Liver (tissue), 8 donors: ENCODE measurements at regions not wholly inside any gene's neighbourhood (a gene's known extent, or its start where the extent isn't known, plus 50 kb on each side); places are given as distances from the start of the nearest gene placed in this dataset.

Source experiments
- DNase-seq: peaks from one replicate; pipeline ENCODE4 v3.0.0-alpha.2; 2017; ENCODE audit warnings: low spot score
- H3K27ac ChIP-seq, 2 donors: one replicate each; pipeline ENCODE4 v1.7.0; 2013; ENCODE audit warnings: inconsistent platforms in 2 of 2, low read length in 2 of 2, control low read depth in 1 of 2, low read depth in 1 of 2, mild to moderate bottlenecking in 1 of 2
- H3K27me3 ChIP-seq, 4 donors: one replicate each; pipeline versions ENCODE4 v1.6.1 to v1.7.0; 2013; ENCODE audit warnings: low read length in 3 of 4, inconsistent platforms in 1 of 4, mild to moderate bottlenecking in 1 of 4, moderate library complexity in 1 of 4; ENCODE audit not compliant: control insufficient read depth in 4 of 4, insufficient read depth in 4 of 4
- H3K36me3 ChIP-seq, 4 donors: one replicate each; pipeline versions ENCODE4 v1.6.1 to v1.7.0; 2013; ENCODE audit warnings: low read length in 3 of 4, mild to moderate bottlenecking in 3 of 4, low read depth in 1 of 4, moderate library complexity in 1 of 4; ENCODE audit not compliant: control insufficient read depth in 4 of 4, insufficient read depth in 3 of 4
- H3K4me1 ChIP-seq, 4 donors: one replicate each; pipeline versions ENCODE4 v1.6.1 to v1.7.0; 2013; ENCODE audit warnings: low read length in 3 of 4, mild to moderate bottlenecking in 3 of 4, moderate library complexity in 1 of 4; ENCODE audit not compliant: control insufficient read depth in 4 of 4, insufficient read depth in 4 of 4
- H3K4me3 ChIP-seq, 3 donors: one replicate each; pipeline versions ENCODE4 v1.6.1 to v1.7.0; 2013; ENCODE audit warnings: low read length in 3 of 3, control low read depth in 1 of 3, low read depth in 1 of 3, mild to moderate bottlenecking in 1 of 3
- H3K9ac ChIP-seq, 2 donors: one replicate each; pipeline ENCODE4 v1.7.0; 2013; ENCODE audit warnings: low read length in 2 of 2, mild to moderate bottlenecking in 2 of 2, moderate library complexity in 2 of 2, control low read depth in 1 of 2, low read depth in 1 of 2
- H3K9me3 ChIP-seq, 4 donors: one replicate each; pipeline versions ENCODE4 v1.6.1 to v1.7.0; 2013; ENCODE audit warnings: low read length in 3 of 4; ENCODE audit not compliant: control insufficient read depth in 4 of 4
- EGR1 ChIP-seq, 2 donors: IDR thresholded peaks; 2 replicates each; pipeline ENCODE4 v1.6.1; 2016 to 2018; ENCODE audit warnings: antibody characterized with exemption in 2 of 2, low read depth in 2 of 2
- FOXA1 ChIP-seq: IDR thresholded peaks from 2 replicates; pipeline ENCODE4 v1.6.1; 2016; ENCODE audit warnings: antibody characterized with exemption
- FOXA2 ChIP-seq: IDR thresholded peaks from 2 replicates; pipeline ENCODE4 v1.6.1; 2016; ENCODE audit warnings: antibody characterized with exemption
- GABPA ChIP-seq, 2 donors: IDR thresholded peaks in 1 of 2; conservative IDR thresholded peaks in 1 of 2; 2 replicates each; pipeline ENCODE4 v1.6.1; 2016; ENCODE audit warnings: antibody characterized with exemption in 2 of 2, mild to moderate bottlenecking in 1 of 2, moderate library complexity in 1 of 2
- HNF4A ChIP-seq, 2 donors: conservative IDR thresholded peaks; 2 replicates each; pipeline ENCODE4 v1.6.1; 2016; ENCODE audit warnings: antibody characterized with exemption in 2 of 2, mild to moderate bottlenecking in 2 of 2
- HNF4G ChIP-seq: IDR thresholded peaks from 2 replicates; pipeline ENCODE4 v1.6.1; 2016; ENCODE audit warnings: antibody characterized with exemption
- JUND ChIP-seq, 2 donors: IDR thresholded peaks; 2 replicates each; pipeline ENCODE4 v1.6.1; 2016; ENCODE audit warnings: antibody characterized with exemption in 2 of 2
- RAD21 ChIP-seq, 2 donors: IDR thresholded peaks; 2 replicates each; pipeline ENCODE4 v1.6.1; 2016; ENCODE audit warnings: antibody characterized with exemption in 2 of 2, mild to moderate bottlenecking in 2 of 2
- RXRA ChIP-seq, 2 donors: IDR thresholded peaks; 2 replicates each; pipeline ENCODE4 v1.6.1; 2017 to 2018; ENCODE audit warnings: antibody characterized with exemption in 2 of 2, mild to moderate bottlenecking in 1 of 2
- TAF1 ChIP-seq: conservative IDR thresholded peaks from 2 replicates; pipeline ENCODE4 v1.6.1; 2016; ENCODE audit warnings: antibody characterized with exemption, mild to moderate bottlenecking
- YY1 ChIP-seq: IDR thresholded peaks from 2 replicates; pipeline ENCODE4 v1.6.1; 2016; ENCODE audit warnings: antibody characterized with exemption, mild to moderate bottlenecking
- WGBS: extraction: QIAGEN DNeasy Blood & Tissue Kit; methylation state at CpG from one replicate; pipeline ENCODE4 v1.1.7; 2013; 5-methylcytosine and 5-hydroxymethylcytosine counted together
- TF ChIP-seq, protein P1 (sequence below): IDR thresholded peaks from 2 replicates; pipeline ENCODE4 v1.6.1; 2016; ENCODE audit warnings: antibody characterized with exemption
- TF ChIP-seq, protein P2 (sequence below): IDR thresholded peaks from 2 replicates; pipeline ENCODE4 v1.6.1; 2016; ENCODE audit warnings: antibody characterized with exemption
- TF ChIP-seq, protein P3 (sequence below): IDR thresholded peaks from 2 replicates; pipeline ENCODE4 v1.6.1; 2016; ENCODE audit warnings: antibody characterized with exemption
- TF ChIP-seq, protein P4 (sequence below): fragments of 150-350 bp; IDR thresholded peaks from 2 replicates; pipeline ENCODE4 v1.5.1; 2017; ENCODE audit warnings: improper control_type of control experiment, low read depth, low read length; ENCODE audit not compliant: missing input control
- TF ChIP-seq, protein P5 (sequence below): IDR thresholded peaks from 2 replicates; pipeline ENCODE4 v1.6.1; 2016; ENCODE audit warnings: antibody characterized with exemption, mild to moderate bottlenecking
- donor health status: healthy.
- donor health status: healthy.
- donor health status: healthy.
- donor health status: healthy.
- donor health status: healthy.

DNA sequence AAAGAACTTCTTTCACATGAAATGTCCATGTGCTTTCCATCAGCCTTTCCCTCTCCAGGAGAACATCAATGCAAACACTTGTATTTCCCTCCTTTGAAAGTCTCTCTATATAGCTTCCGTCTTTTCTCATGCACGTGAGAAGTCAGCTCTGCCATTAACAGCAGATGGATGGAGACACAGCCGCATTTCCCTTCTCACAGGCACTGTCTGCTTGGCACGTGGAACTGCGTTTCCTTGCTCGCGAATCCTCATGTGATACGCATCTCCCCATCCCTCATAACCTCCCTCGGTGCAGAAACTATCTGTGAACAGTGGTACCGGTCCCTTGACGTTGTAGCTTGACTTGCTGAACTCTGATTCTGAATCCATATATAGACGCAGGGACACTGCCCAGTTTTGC is 717.0 kb upstream of the RBFOX1 start:
- no peak for DNase-seq
- TF ChIP-seq RAD21 (IDR thresholded peaks at IDR 0.05): no peak
- no peak for TF ChIP-seq YY1
- TF ChIP-seq, protein P1, sequence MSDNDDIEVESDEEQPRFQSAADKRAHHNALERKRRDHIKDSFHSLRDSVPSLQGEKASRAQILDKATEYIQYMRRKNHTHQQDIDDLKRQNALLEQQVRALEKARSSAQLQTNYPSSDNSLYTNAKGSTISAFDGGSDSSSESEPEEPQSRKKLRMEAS: no peak
- TF ChIP-seq HNF4A (conservative IDR thresholded peaks at IDR 0.05): no peak
- peaks cover 0 to under 1% (median 0%) of the 10 kb centered on the region in 4 donors for H3K9me3 ChIP-seq
- H3K4me3 ChIP-seq: no peak overlapping the region
- H3K27me3 ChIP-seq: no peaks in the 10 kb centered on the region
- no peak overlapping the region for H3K27ac ChIP-seq
- H3K9ac ChIP-seq: no peak overlapping the region
- 79% methylated on average over 12 of the region's 12 CpGs for WGBS
- no peaks in the 10 kb centered on the region for H3K4me1 ChIP-seq
- H3K36me3 ChIP-seq: no peaks in the 10 kb centered on the region

DNA sequence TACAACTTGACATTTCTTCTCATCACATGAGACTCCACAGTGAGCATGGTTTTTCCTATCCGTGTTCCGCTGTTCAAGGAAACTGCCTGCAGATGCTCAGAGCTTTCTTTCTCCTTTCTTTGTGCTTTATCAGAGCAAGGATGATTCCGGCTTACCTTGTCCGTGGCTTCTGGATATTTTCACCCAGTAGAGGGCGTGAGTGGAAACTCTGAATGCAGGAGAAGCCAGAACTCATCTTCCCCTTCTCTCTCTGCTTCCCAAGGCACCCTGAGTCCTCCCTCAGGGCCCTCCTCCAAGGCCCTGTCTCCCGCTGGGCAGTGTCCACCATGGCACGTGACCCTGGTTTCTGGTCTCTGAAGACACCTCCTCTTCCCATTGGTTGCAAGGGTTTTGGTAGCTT is 721.1 kb upstream of the RBFOX1 start:
- H3K9me3 ChIP-seq: no peaks in the 10 kb centered on the region
- H3K9ac ChIP-seq: no peak overlapping the region
- peaks cover 0 to 4% (median 0%) of the 10 kb centered on the region in 4 donors for H3K27me3 ChIP-seq
- no peaks in the 10 kb centered on the region for H3K4me1 ChIP-seq
- H3K27ac ChIP-seq: no peak overlapping the region
- no peak overlapping the region for H3K4me3 ChIP-seq
- H3K36me3 ChIP-seq: no peaks in the 10 kb centered on the region
- TF ChIP-seq, protein P1: no peak
- TF ChIP-seq JUND (IDR thresholded peaks at IDR 0.05) (no peak), FOXA2 (no peak)
- TF ChIP-seq, protein P2, sequence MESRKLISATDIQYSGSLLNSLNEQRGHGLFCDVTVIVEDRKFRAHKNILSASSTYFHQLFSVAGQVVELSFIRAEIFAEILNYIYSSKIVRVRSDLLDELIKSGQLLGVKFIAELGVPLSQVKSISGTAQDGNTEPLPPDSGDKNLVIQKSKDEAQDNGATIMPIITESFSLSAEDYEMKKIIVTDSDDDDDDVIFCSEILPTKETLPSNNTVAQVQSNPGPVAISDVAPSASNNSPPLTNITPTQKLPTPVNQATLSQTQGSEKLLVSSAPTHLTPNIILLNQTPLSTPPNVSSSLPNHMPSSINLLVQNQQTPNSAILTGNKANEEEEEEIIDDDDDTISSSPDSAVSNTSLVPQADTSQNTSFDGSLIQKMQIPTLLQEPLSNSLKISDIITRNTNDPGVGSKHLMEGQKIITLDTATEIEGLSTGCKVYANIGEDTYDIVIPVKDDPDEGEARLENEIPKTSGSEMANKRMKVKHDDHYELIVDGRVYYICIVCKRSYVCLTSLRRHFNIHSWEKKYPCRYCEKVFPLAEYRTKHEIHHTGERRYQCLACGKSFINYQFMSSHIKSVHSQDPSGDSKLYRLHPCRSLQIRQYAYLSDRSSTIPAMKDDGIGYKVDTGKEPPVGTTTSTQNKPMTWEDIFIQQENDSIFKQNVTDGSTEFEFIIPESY: no peak
- 48% methylated on average over 7 of the region's 7 CpGs for WGBS
- DNase-seq: no peak

DNA sequence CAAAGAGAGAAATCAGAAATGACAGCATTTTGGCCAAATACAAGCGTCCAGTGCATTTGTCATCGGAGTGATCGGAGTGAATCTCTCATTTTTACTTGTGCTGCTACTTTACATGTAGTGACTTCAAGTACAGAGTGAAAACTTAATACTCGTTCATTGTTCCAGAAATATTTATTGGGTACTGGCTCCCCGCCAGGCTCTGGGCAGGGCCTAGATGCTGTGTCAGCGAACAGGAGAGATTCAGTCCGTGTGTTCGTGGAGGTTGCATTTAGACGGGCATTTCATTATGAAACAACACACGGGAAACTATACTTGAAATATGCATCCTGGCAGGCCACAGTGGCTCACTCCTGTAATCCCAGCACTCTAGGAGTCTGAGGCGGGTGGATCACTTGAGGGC is 727.2 kb upstream of the RBFOX1 start:
- no peak overlapping the region for H3K9ac ChIP-seq
- TF ChIP-seq GABPA (IDR thresholded peaks at IDR 0.05 in 1 of 2, conservative IDR thresholded peaks at IDR 0.05 in 1 of 2): no peak
- TF ChIP-seq, protein P3, sequence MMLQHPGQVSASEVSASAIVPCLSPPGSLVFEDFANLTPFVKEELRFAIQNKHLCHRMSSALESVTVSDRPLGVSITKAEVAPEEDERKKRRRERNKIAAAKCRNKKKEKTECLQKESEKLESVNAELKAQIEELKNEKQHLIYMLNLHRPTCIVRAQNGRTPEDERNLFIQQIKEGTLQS: no peak
- TF ChIP-seq YY1: no peak
- TF ChIP-seq EGR1 (IDR thresholded peaks at IDR 0.05; ENCODE audit: low read depth in 2 of 2): no peak
- TF ChIP-seq, protein P4, sequence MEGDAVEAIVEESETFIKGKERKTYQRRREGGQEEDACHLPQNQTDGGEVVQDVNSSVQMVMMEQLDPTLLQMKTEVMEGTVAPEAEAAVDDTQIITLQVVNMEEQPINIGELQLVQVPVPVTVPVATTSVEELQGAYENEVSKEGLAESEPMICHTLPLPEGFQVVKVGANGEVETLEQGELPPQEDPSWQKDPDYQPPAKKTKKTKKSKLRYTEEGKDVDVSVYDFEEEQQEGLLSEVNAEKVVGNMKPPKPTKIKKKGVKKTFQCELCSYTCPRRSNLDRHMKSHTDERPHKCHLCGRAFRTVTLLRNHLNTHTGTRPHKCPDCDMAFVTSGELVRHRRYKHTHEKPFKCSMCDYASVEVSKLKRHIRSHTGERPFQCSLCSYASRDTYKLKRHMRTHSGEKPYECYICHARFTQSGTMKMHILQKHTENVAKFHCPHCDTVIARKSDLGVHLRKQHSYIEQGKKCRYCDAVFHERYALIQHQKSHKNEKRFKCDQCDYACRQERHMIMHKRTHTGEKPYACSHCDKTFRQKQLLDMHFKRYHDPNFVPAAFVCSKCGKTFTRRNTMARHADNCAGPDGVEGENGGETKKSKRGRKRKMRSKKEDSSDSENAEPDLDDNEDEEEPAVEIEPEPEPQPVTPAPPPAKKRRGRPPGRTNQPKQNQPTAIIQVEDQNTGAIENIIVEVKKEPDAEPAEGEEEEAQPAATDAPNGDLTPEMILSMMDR: no peak
- TF ChIP-seq, protein P1: no peak
- TF ChIP-seq, protein P5, sequence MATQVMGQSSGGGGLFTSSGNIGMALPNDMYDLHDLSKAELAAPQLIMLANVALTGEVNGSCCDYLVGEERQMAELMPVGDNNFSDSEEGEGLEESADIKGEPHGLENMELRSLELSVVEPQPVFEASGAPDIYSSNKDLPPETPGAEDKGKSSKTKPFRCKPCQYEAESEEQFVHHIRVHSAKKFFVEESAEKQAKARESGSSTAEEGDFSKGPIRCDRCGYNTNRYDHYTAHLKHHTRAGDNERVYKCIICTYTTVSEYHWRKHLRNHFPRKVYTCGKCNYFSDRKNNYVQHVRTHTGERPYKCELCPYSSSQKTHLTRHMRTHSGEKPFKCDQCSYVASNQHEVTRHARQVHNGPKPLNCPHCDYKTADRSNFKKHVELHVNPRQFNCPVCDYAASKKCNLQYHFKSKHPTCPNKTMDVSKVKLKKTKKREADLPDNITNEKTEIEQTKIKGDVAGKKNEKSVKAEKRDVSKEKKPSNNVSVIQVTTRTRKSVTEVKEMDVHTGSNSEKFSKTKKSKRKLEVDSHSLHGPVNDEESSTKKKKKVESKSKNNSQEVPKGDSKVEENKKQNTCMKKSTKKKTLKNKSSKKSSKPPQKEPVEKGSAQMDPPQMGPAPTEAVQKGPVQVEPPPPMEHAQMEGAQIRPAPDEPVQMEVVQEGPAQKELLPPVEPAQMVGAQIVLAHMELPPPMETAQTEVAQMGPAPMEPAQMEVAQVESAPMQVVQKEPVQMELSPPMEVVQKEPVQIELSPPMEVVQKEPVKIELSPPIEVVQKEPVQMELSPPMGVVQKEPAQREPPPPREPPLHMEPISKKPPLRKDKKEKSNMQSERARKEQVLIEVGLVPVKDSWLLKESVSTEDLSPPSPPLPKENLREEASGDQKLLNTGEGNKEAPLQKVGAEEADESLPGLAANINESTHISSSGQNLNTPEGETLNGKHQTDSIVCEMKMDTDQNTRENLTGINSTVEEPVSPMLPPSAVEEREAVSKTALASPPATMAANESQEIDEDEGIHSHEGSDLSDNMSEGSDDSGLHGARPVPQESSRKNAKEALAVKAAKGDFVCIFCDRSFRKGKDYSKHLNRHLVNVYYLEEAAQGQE: no peak
- TF ChIP-seq HNF4G: no peak
- no peak for TF ChIP-seq FOXA2
- TF ChIP-seq, protein P2: no peak
- no peak for TF ChIP-seq JUND (IDR thresholded peaks at IDR 0.05)
- no peak for TF ChIP-seq RAD21 (IDR thresholded peaks at IDR 0.05)
- TF ChIP-seq FOXA1: no peak
- TF ChIP-seq HNF4A (conservative IDR thresholded peaks at IDR 0.05): no peak
- no peak for TF ChIP-seq TAF1
- TF ChIP-seq RXRA (IDR thresholded peaks at IDR 0.05): no peak
- 80% methylated on average over 11 of the region's 11 CpGs for WGBS

More for the DNA sequence above, 727.2 kb upstream of the RBFOX1 start:
- no peaks in the 10 kb centered on the region for H3K9me3 ChIP-seq
- H3K27ac ChIP-seq: no peak overlapping the region
- H3K4me3 ChIP-seq: no peak overlapping the region
- no peak for DNase-seq
- H3K27me3 ChIP-seq: peaks cover 0 to 4% (median 0%) of the 10 kb centered on the region in 4 donors
- H3K4me1 ChIP-seq: no peaks in the 10 kb centered on the region
- no peaks in the 10 kb centered on the region for H3K36me3 ChIP-seq
